PC-3 (cell line): ENCODE measurements at regions not wholly inside any gene's neighbourhood (a gene's known extent, or its start where the extent isn't known, plus 50 kb on each side); places are given as distances from the start of the nearest gene placed in this dataset.

Experiments used
- CTCF ChIP-seq: fragments of 300-600 bp; sonication (generic); conservative IDR thresholded peaks from 2 replicates; pipeline ENCODE4 v1.5.1; 2017; ENCODE audit warnings: antibody characterized with exemption, low read depth, mild to moderate bottlenecking, low read length
- EZH2 ChIP-seq: fragments of 300-600 bp; sonication (generic); IDR thresholded peaks from one replicate; pipeline ENCODE4 v1.6.1; 2017; ENCODE audit warnings: antibody characterized with exemption, mild to moderate bottlenecking, low read length; ENCODE audit not compliant: unreplicated experiment
- EZH2phosphoT487 ChIP-seq: fragments of 300-600 bp; sonication (generic); IDR thresholded peaks from 2 replicates; pipeline ENCODE4 v1.6.1; 2018; ENCODE audit warnings: mild to moderate bottlenecking, antibody characterized with exemption, low read length, borderline replicate concordance

GRCh38 chr12:87849074-87849473 is 180.1 kb downstream of the C12orf50 start:
- no peak for TF ChIP-seq CTCF
- TF ChIP-seq EZH2 = no peak
- no peak for TF ChIP-seq EZH2phosphoT487
